ENCODE measurements at regions not wholly inside any gene's neighbourhood (a gene's known extent, or its start where the extent isn't known, plus 50 kb on each side); places are given as distances from the start of the nearest gene placed in this dataset.

DNA sequence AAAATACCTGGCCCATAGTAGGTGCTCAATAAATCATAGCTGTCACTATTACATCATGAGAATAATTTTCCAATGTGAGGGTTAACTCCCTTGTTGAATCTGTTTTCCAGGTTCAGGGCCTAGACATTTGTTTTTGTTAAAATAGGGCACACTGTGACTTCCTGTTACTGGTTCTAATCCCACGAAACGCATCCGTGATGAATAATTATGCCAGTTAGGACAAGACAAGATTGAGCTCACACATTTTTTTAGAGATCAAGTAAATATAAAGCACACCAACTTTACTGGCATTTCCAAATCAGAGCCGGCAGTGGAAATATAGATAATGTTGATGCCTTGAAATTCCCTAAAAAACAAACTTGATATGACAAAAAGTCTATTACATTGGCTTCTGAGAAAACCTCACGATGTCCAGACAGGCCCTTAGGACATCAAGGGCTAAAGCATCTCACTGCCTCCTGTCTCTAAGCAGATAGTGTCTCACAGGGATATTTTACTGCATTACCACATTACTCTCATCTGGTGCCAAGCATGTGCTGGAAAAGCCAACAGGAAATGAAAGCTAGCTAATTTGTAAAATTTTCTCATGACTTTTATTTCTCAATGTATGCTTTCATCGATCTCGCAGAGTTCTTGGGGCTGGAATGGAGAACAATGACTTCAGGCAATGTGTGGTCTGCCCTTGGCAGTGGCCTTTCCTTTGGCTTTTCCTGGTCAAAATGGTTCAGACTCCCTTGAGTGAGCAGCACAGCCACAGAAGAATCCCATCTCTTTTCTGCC, 414.3 kb upstream of the PAPPA start:
- TF ChIP-seq ARNT (IDR thresholded peaks at IDR 0.05) (no peak), ZNF384 (IDR thresholded peaks at IDR 0.05) (no peak), SUZ12 (IDR thresholded peaks at IDR 0.05) (no peak), ELF4 (IDR thresholded peaks at IDR 0.05) (no peak), FOXM1 (IDR thresholded peaks at IDR 0.05; ENCODE audit: borderline replicate concordance) (no peak), FOXA1 (IDR thresholded peaks at IDR 0.05) (no peak), SP1 (IDR thresholded peaks at IDR 0.05) (no peak)
- POLR2A ChIA-PET = no interaction called here
- no peak for DNase-seq (ENCODE audit: extremely low spot score)
- CTCF ChIA-PET = no interaction called here

DNA sequence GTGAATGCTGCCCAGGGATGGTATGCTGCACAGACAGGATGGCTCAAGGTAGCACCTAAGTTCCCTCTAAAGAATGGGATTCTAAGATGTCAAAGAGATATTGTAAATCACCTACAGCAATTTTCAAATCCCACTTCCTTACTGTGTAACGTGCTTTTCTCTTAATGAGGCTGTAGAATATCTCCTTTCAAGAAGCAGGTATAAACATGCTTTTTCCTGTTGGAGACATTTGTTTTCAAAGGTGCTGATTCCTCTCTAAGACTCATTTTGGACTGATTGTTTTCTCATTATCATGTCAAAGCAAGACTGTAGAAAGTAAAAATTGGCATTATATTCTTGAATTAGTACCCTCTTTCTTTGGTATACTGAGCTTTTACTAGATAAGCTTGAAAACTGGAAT, 412.6 kb upstream of the PAPPA start:
- CTCF ChIA-PET = no interaction called here
- DNase-seq (ENCODE audit: extremely low spot score) = no peak
- POLR2A ChIA-PET = no interaction called here
- TF ChIP-seq FOXK2 (IDR thresholded peaks at IDR 0.05) = no peak
- TF ChIP-seq FOXA1 (IDR thresholded peaks at IDR 0.05) = no peak
- no peak for TF ChIP-seq PKNOX1 (IDR thresholded peaks at IDR 0.05)
- TF ChIP-seq CTBP1 (IDR thresholded peaks at IDR 0.05; ENCODE audit: borderline replicate concordance) = no peak
- no peak for TF ChIP-seq SP1 (IDR thresholded peaks at IDR 0.05)
- TF ChIP-seq TARDBP (IDR thresholded peaks at IDR 0.05) = no peak
- no peak for TF ChIP-seq NFRKB (IDR thresholded peaks at IDR 0.05)
- no peak for TF ChIP-seq ARNT (IDR thresholded peaks at IDR 0.05)

GRCh38 chr9:115743709-115744605, 409.6 kb upstream of the PAPPA start:
- ChIA-PET POLR2A (no interaction called here), CTCF (no interaction called here)
- TF ChIP-seq FOXM1 (IDR thresholded peaks at IDR 0.05; ENCODE audit: borderline replicate concordance) (no peak), PKNOX1 (IDR thresholded peaks at IDR 0.05) (no peak), ELF4 (IDR thresholded peaks at IDR 0.05) (no peak), HDGF (IDR thresholded peaks at IDR 0.05; ENCODE audit: borderline replicate concordance) (no peak), LEF1 (IDR thresholded peaks at IDR 0.05; ENCODE audit: borderline replicate concordance) (no peak), FOXA1 (IDR thresholded peaks at IDR 0.05) (no peak), FOXK2 (IDR thresholded peaks at IDR 0.05) (no peak), TARDBP (IDR thresholded peaks at IDR 0.05) (no peak), CTBP1 (IDR thresholded peaks at IDR 0.05; ENCODE audit: borderline replicate concordance) (no peak), SUZ12 (IDR thresholded peaks at IDR 0.05) (no peak), SP1 (IDR thresholded peaks at IDR 0.05) (no peak), ZNF384 (IDR thresholded peaks at IDR 0.05) (no peak), ARNT (IDR thresholded peaks at IDR 0.05) (no peak), L3MBTL2 (conservative IDR thresholded peaks at IDR 0.05) (no peak), BHLHE40 (IDR thresholded peaks at IDR 0.05; ENCODE audit: borderline replicate concordance) (no peak)
- no peak for DNase-seq (ENCODE audit: extremely low spot score)

DNA sequence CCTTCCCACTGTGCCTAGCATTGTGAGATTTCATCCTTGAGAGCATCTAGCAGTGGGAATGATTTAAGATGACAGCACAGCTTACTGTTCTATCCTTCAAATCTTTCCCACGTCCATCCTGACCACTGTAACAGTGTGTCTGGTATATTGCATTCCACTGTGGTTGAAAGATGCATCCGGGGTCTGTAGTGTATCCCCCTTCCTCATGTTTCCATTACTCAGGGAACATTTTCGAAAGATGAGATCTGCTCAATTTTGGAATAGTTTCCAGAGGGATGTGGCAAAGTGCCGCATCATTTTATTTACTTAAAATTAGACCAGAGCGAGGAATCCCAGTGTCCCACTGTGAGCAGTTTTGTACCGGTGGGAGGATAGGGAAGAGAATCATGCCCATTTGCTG, 407.1 kb upstream of the PAPPA start:
- CTCF ChIA-PET = no interaction called here
- DNase-seq (ENCODE audit: extremely low spot score) = no peak
- POLR2A ChIA-PET = no interaction called here
- TF ChIP-seq NFRKB (IDR thresholded peaks at IDR 0.05) (no peak), CTBP1 (IDR thresholded peaks at IDR 0.05; ENCODE audit: borderline replicate concordance) (no peak), ARNT (IDR thresholded peaks at IDR 0.05) (no peak), SP1 (IDR thresholded peaks at IDR 0.05) (no peak), TARDBP (IDR thresholded peaks at IDR 0.05) (no peak), L3MBTL2 (conservative IDR thresholded peaks at IDR 0.05) (no peak), FOXM1 (IDR thresholded peaks at IDR 0.05; ENCODE audit: borderline replicate concordance) (no peak), LEF1 (IDR thresholded peaks at IDR 0.05; ENCODE audit: borderline replicate concordance) (no peak), FOXA1 (IDR thresholded peaks at IDR 0.05) (no peak), PKNOX1 (IDR thresholded peaks at IDR 0.05) (no peak), BHLHE40 (IDR thresholded peaks at IDR 0.05; ENCODE audit: borderline replicate concordance) (no peak), FOXK2 (IDR thresholded peaks at IDR 0.05) (no peak), ELF4 (IDR thresholded peaks at IDR 0.05) (no peak), HDGF (IDR thresholded peaks at IDR 0.05; ENCODE audit: borderline replicate concordance) (no peak)

DNA sequence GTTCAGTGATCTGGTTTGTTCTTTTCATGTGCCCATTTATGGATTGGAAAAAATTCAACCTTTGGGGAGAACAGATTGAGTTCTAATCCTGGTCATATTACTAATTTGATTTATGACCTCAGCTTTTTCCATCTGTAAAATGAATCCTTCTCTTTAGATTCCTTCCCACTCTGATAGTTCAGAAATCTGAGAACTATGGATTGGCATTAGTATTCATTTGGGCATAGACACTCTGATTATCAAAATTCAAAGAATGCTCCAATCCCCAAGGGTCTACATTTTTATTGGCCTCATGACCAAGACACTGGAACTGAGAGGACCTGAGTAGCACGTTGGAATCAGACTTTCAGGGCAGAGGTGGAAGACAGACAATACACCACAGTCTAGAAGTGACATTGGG, 405.9 kb upstream of the PAPPA start:
- no peak for DNase-seq (ENCODE audit: extremely low spot score)
- ChIA-PET POLR2A (no interaction called here), CTCF (no interaction called here)
- TF ChIP-seq ARNT (IDR thresholded peaks at IDR 0.05) (no peak), CTBP1 (IDR thresholded peaks at IDR 0.05; ENCODE audit: borderline replicate concordance) (no peak), ZNF384 (IDR thresholded peaks at IDR 0.05) (no peak), SUZ12 (IDR thresholded peaks at IDR 0.05) (no peak), BHLHE40 (IDR thresholded peaks at IDR 0.05; ENCODE audit: borderline replicate concordance) (no peak), SP1 (IDR thresholded peaks at IDR 0.05) (no peak), ELF4 (IDR thresholded peaks at IDR 0.05) (no peak), PKNOX1 (IDR thresholded peaks at IDR 0.05) (no peak), TARDBP (IDR thresholded peaks at IDR 0.05) (no peak), HDGF (IDR thresholded peaks at IDR 0.05; ENCODE audit: borderline replicate concordance) (no peak), LEF1 (IDR thresholded peaks at IDR 0.05; ENCODE audit: borderline replicate concordance) (no peak), FOXM1 (IDR thresholded peaks at IDR 0.05; ENCODE audit: borderline replicate concordance) (no peak)

All from HEK293T (cell line).